Stomach (tissue), 4 donors: ENCODE measurements at regions not wholly inside any gene's neighbourhood (a gene's known extent, or its start where the extent isn't known, plus 50 kb on each side); places are given as distances from the start of the nearest gene placed in this dataset.

Source experiments
- POLR2A ChIP-seq, 4 donors: fragments of 450-650 bp; IDR thresholded peaks; one replicate each; pipeline ENCODE4 v1.6.1; 2016; ENCODE audit warnings: antibody characterized with exemption in 4 of 4, control low read depth in 2 of 4, mild to moderate bottlenecking in 1 of 4, moderate library complexity in 1 of 4
- POLR2AphosphoS5 ChIP-seq, 3 donors: sonication (generic); formaldehyde crosslinking; IDR thresholded peaks; one replicate each; pipeline ENCODE4 v1.6.1; 2016; ENCODE audit warnings: antibody characterized with exemption in 3 of 3
- TF ChIP-seq, protein P1 (sequence below), 7 experiments: fragments of 450-650 bp in 4 of 7; fragments of 200-600 bp in 3 of 7; sonication (generic) in 3 of 7; IDR thresholded peaks; one replicate each; pipeline ENCODE4 v1.5.1; 2016 to 2019; ENCODE audit warnings: antibody characterized with exemption in 7 of 7, control low read depth in 2 of 7, mild to moderate bottlenecking in 1 of 7

- TF ChIP-seq POLR2A (IDR thresholded peaks at IDR 0.05), result no peak
- TF ChIP-seq, protein P1, sequence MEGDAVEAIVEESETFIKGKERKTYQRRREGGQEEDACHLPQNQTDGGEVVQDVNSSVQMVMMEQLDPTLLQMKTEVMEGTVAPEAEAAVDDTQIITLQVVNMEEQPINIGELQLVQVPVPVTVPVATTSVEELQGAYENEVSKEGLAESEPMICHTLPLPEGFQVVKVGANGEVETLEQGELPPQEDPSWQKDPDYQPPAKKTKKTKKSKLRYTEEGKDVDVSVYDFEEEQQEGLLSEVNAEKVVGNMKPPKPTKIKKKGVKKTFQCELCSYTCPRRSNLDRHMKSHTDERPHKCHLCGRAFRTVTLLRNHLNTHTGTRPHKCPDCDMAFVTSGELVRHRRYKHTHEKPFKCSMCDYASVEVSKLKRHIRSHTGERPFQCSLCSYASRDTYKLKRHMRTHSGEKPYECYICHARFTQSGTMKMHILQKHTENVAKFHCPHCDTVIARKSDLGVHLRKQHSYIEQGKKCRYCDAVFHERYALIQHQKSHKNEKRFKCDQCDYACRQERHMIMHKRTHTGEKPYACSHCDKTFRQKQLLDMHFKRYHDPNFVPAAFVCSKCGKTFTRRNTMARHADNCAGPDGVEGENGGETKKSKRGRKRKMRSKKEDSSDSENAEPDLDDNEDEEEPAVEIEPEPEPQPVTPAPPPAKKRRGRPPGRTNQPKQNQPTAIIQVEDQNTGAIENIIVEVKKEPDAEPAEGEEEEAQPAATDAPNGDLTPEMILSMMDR (IDR thresholded peaks at IDR 0.05), result no peak
- no peak for TF ChIP-seq POLR2AphosphoS5 (IDR thresholded peaks at IDR 0.05)
Observed at GRCh38 chr3:13689373-13690260, 140.7 kb downstream of the FBLN2 start.
